Brain microvascular endothelial cell (primary cell): ENCODE measurements at regions not wholly inside any gene's neighbourhood (a gene's known extent, or its start where the extent isn't known, plus 50 kb on each side); places are given as distances from the start of the nearest gene placed in this dataset.
"Not testable (repeated sequence)": the region's sequence is repeated elsewhere in the genome, so short reads cannot be mapped to it uniquely, and the experiment has no call there.

ENCODE experiments used
- DNase-seq: peaks from one replicate; pipeline ENCODE4 v3.0.0-alpha.2; 2020
- H3K27ac ChIP-seq: fragments of 250-450 bp; sonication (Bioruptor Pico); 2 replicates; pipeline ENCODE4 v1.5.1; 2020; ENCODE audit warnings: mild to moderate bottlenecking, moderate library complexity
- H3K27me3 ChIP-seq: fragments of 250-450 bp; sonication (Bioruptor Pico); replicated peaks from 2 replicates; pipeline ENCODE4 v1.5.1; 2020; ENCODE audit warnings: mild to moderate bottlenecking
- H3K36me3 ChIP-seq: fragments of 250-450 bp; sonication (Bioruptor Pico); replicated peaks from 2 replicates; pipeline ENCODE4 v1.5.1; 2020; ENCODE audit warnings: mild to moderate bottlenecking
- H3K4me3 ChIP-seq: 2 replicates; pipeline ENCODE4 v1.5.1; 2011; ENCODE audit warnings: low read depth, mild to moderate bottlenecking, control low read depth, low read length, moderate library complexity
- in situ Hi-C: cut with HindIII; loops from 2 replicates; pipeline ENCODE4 v1.10.0; 2017; ENCODE audit warnings: low sequenced_read_pairs, low pct_ligation_motif_present
- TF ChIP-seq, protein P1 (sequence below): IDR thresholded peaks from 2 replicates; pipeline ENCODE4 v1.5.1; 2011; ENCODE audit warnings: low read depth, mild to moderate bottlenecking, moderate library complexity, low read length, control low read depth, inconsistent platforms; ENCODE audit errors: missing control alignments

DNA sequence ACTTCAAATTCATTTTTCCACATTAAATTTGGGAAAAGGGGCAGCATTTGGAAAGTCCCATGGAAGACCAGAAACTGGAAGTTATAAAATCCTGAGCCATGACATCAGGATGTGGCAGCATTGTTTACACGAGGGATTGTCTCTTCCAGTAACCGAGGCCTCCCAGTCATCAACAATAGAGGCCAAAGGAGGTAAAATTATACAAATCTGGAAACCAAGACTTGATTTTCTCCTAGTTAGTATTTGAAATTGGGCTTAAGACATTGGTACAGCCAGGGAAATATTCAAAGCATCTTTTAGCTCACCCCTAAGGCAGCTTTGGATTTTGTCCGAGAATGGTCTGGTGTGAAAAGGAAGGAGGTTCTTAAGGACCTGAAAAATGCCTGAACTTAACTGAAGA lies 251.6 kb upstream of the FOXF1 start:
- Histone ChIP-seq H3K36me3 (no peaks in the 10 kb centered on the region), H3K4me3 (no peak overlapping the region), H3K27ac (no peak overlapping the region), H3K27me3 (no peaks in the 10 kb centered on the region)
- in situ Hi-C loops, result no loop called here
- TF ChIP-seq, protein P1, sequence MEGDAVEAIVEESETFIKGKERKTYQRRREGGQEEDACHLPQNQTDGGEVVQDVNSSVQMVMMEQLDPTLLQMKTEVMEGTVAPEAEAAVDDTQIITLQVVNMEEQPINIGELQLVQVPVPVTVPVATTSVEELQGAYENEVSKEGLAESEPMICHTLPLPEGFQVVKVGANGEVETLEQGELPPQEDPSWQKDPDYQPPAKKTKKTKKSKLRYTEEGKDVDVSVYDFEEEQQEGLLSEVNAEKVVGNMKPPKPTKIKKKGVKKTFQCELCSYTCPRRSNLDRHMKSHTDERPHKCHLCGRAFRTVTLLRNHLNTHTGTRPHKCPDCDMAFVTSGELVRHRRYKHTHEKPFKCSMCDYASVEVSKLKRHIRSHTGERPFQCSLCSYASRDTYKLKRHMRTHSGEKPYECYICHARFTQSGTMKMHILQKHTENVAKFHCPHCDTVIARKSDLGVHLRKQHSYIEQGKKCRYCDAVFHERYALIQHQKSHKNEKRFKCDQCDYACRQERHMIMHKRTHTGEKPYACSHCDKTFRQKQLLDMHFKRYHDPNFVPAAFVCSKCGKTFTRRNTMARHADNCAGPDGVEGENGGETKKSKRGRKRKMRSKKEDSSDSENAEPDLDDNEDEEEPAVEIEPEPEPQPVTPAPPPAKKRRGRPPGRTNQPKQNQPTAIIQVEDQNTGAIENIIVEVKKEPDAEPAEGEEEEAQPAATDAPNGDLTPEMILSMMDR, result no peak
- no peak for DNase-seq

DNA sequence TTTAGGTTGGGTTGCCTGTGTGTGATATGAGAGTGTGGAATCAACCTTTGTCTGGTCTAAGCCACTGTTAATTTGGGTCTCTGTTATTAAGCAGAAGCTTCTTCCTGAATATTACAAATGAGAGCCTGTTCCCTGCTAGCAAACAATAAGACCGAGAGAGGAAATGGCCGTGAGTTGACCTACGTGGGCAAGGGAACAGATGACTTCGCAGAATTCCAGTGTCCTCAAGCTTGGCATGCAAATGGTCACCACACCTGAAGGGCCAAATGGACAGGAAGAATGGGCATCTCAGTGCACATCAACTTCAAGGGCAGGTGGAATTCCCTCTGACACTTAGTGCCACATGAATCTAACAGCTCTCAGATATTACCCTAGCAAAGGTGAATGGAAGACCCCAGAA lies 250.8 kb upstream of the FOXF1 start:
- DNase-seq, result no peak
- Histone ChIP-seq H3K4me3 (no peak overlapping the region), H3K27me3 (no peaks in the 10 kb centered on the region), H3K36me3 (no peaks in the 10 kb centered on the region), H3K27ac (no peak overlapping the region)
- TF ChIP-seq, protein P1, result no peak
- in situ Hi-C loops, result no loop called here

DNA sequence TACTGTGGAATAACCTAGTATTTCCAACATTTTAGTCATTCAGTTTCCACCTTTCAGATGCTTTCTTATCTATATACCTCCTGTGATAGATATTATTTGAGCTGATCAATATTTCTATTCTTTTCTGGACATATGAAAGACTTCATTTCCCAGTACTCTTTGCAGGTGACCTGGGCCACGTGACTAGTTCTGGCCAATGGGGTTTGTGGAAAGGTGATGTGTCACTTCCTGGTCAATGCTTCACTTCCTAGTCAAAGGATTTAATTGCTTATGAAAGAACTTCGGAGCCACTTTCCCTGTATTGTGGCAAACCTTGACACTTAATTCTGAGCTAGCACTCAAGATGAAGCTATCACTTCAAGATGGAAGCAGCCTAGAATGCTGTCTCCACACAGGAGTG lies 248.9 kb upstream of the FOXF1 start:
- no peaks in the 10 kb centered on the region for H3K36me3 ChIP-seq
- in situ Hi-C loops, result no loop called here
- TF ChIP-seq, protein P1, result no peak
- H3K27me3 ChIP-seq, result no peaks in the 10 kb centered on the region
- H3K4me3 ChIP-seq, result no peak overlapping the region
- DNase-seq, result peak; percentile 11
- H3K27ac ChIP-seq, result no peak overlapping the region

DNA sequence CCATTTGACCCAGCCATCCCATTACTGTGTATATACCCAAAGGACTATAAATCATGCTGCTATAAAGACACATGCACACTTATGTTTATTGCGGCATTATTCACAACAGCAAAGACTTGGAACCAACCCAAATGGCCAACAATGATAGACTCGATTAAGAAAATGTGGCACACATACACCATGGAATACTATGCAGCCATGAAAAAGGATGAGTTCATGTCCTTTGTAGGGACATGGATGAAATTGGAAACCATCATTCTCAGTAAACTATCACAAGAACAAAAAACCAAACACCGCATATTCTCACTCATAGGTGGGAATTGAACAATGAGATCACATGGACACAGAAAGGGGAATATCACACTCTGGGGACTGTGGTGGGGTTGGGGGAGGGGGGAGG lies 242.7 kb upstream of the FOXF1 start:
- H3K27me3 ChIP-seq, H3K4me3 ChIP-seq, DNase-seq, in situ Hi-C loops, H3K27ac ChIP-seq, H3K36me3 ChIP-seq: not testable (repeated sequence)

DNA sequence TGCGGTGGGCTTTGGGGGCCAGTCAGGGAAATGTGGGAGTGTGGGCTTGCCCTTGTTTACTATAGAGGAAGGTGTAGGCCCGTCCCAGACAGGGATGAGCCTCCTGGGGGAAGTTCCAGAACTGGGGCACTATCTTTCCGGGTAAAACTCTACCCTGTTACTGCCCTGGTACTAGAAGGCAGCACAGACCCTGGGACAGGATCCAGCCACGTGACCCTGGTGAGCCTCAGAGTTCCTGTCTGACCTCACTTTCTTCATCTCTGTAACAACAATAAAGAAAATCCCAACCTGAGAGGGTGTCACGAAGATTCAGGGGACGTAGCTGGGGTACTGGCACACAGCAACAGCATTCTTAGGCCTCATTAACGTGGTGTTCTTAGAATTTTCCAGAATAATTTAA lies 239.6 kb upstream of the FOXF1 start:
- Histone ChIP-seq H3K36me3 (no peaks in the 10 kb centered on the region), H3K27me3 (no peaks in the 10 kb centered on the region), H3K4me3 (no peak overlapping the region), H3K27ac (no peak overlapping the region)
- no peak for DNase-seq
- in situ Hi-C loops, result no loop called here
- TF ChIP-seq, protein P1, result no peak

DNA sequence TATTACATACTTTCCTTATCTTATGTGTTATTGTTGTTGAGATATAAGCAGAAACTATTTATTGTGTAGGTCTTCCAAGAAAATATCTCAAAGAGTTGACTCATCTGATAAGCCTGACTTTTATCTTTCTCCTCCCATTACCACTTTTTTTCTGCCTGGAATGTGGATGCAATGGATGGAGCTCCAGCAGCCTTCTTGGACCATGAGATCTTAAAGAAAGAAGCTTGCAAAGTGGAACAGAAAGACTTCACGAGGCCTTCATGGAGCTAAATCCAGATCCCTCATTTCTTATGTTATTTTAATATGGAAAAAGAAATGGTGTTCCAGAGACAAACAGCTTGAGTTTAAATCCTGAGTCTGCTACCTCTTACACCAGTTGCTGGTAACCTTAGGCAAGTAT lies 237.6 kb upstream of the FOXF1 start:
- no peak for DNase-seq
- TF ChIP-seq, protein P1, result no peak
- H3K27me3 ChIP-seq, result peaks cover 6% of the 10 kb centered on the region
- in situ Hi-C loops, result no loop called here
- no peak overlapping the region for H3K4me3 ChIP-seq
- H3K36me3 ChIP-seq, result no peaks in the 10 kb centered on the region
- H3K27ac ChIP-seq, result no peak overlapping the region

DNA sequence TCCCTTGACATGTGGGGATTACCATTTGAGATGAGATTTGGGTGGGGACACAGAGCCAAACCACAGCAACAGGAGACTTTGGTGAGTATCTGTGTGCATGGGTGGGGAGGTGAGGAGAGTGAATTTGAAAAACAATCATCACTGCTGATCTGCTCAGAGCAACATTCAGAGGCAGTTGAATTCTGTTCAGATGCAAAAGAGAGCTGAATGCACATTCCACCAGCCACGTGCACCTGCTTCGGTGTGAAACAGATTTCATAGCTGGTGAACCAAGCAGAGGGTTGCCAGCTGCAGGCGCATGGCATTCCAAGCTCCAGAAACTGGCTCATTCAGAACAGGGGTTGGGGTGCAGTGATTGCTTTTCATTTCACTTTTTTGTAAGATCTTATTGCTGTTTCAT lies 233.1 kb upstream of the FOXF1 start:
- DNase-seq, result no peak
- H3K4me3 ChIP-seq, result no peak overlapping the region
- no peak overlapping the region for H3K27ac ChIP-seq
- in situ Hi-C loops, result no loop called here
- no peaks in the 10 kb centered on the region for H3K36me3 ChIP-seq
- TF ChIP-seq, protein P1, result no peak
- peaks cover 8% of the 10 kb centered on the region for H3K27me3 ChIP-seq

DNA sequence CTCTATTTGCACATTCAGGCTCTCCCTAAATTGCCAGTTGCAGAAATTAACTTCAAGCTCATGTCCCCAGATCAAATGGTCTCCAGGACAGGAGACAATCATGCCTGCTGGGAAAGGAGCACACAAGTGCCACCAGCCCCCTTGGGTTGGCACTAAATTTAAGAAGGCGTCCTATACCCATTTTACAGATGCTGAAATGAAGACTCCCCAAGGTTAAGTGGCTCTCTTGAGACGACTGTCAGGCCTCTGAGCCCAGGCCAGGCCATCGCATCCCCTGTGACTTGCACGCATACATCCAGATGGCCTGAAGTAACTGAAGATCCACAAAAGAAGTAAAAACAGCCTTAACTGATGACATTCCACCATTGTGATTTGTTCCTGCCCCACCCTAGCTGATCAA lies 232.5 kb upstream of the FOXF1 start:
- H3K27ac ChIP-seq, in situ Hi-C loops, H3K4me3 ChIP-seq, H3K36me3 ChIP-seq, DNase-seq: not testable (repeated sequence)
- peaks cover 11% of the 10 kb centered on the region for H3K27me3 ChIP-seq
